HG02759 (cell line): ENCODE measurements at regions not wholly inside any gene's neighbourhood (a gene's known extent, or its start where the extent isn't known, plus 50 kb on each side); places are given as distances from the start of the nearest gene placed in this dataset.
A peak's percentile ranks its signal among the peaks of the same experiment; 100 is the strongest.

ENCODE experiments used
- ATAC-seq: cut with Tn5 transposase; IDR thresholded peaks from one replicate; pipeline ENCODE4 v1.9.1; 2021; ENCODE audit warnings: mild to moderate bottlenecking, moderate library complexity; ENCODE audit not compliant: unreplicated experiment

DNA sequence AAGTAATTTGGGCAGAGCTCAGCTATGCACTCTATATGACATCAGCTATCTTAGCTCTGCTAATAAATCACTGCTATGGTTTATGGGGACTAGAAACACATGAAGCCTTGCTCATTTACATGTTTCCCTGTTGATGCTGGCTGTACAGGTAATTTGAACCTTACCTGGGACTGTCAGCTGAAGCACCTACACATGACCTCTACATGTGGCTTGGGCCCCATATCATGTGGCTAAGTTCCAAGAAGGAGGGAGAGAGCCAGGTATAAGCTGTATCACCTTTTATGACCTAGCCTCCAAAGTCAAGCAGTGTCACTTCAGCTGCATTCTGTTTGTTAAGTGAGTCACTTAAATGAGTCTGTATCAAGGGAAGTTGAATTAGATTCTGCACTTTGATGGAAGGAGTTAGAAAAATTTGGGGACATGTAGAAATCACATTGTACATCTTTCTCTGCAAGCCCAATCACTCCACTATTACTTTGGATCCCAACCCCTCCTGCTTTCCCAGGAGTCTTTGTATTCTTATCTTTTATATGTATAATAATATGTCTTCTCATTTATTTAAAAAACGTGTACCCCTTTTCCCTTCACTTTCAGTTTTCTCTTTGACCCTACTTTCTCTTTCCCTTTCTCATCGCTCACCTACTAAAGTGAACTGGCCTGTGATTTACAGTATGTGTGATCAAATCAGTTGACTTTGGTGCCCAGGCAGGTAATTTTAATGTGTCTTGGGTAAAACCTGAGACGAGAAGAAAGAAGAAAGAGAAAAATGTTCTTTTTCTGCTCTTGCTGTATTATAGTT lies 53.4 kb upstream of the PRKACB start:
- peak; percentile 60 for ATAC-seq

- no peak for ATAC-seq
Observed at GRCh38 chr1:84089867-84090266, 54.2 kb upstream of the PRKACB start.

DNA sequence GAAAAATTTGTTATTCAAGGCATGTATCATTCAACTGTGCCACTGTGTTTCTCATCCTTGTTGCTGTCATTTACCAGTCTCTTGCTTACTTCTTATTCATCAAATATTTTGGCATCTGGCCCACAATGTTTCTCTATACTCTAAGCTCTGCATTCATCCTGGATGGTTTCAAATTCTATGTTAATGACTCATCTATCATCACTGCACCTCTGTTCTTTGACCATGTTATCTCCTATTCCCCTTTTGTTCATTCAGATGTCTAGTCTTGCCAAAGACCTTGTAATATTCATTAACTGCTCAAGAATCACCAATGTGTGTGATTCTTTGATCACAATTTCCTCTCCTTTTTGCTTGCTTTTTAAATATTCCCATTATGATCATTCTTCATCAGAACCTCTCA lies 54.6 kb upstream of the PRKACB start:
- no peak for ATAC-seq

DNA sequence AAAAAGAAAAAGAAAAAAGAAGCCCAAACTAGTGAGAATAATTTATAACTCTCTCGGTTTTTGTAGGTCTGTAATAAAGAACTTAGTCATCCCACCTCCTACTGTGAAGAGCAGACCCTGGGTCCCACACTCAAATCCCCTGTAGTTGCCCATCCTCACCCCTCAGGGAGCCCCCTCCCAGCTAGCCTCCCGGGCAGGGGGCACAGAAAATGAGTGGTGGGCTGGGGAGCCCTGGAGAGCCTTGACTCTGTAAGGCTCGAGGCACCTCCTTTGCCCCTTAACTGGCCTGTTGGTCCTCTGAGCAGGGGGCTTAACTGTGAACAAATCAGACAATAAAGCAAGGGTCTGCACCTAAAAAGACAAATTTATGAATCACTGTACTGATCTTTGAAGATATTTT lies 57.5 kb upstream of the PRKACB start:
- ATAC-seq, result no peak

DNA sequence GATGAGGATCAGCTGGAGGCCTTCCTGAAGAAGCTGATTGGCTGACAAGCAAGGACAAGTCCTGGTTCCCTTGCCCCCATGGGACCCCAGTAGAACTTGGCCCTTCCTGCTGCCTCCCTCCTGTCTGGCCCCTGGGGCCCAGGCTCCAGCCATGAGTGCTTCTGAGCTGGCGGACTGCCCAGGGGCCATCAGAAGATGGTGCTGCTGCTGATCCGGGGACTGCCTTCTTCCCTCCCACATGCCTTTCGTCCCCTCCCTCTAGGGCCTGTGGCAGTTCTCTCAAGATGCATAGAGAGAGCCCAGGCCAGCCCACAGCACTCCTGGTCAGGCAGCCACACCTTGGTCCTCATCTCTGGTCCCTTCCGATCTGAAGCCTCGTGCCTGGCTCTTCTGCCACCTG lies 57.9 kb upstream of the PRKACB start:
- no peak for ATAC-seq

GRCh38 chr1:84083307-84083706 lies 60.8 kb upstream of the PRKACB start:
- no peak for ATAC-seq

DNA sequence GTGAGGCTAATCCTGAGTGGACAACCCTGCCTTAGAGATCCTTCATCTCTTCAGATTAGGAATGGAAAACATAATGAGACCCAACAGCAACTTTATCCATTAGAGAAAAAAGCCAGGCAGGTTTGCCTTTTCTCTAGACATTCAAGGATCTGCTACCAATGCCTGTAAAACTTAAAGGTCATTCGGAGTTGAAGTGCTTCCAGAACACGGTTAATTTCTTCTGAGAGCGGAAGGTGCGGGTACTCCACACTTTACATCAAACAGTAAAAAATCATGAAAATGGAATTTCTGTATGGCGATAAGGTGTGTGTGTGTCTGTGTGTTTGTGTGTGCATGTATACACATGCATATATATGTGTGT lies 65.2 kb upstream of the PRKACB start:
- ATAC-seq, result no peak

DNA sequence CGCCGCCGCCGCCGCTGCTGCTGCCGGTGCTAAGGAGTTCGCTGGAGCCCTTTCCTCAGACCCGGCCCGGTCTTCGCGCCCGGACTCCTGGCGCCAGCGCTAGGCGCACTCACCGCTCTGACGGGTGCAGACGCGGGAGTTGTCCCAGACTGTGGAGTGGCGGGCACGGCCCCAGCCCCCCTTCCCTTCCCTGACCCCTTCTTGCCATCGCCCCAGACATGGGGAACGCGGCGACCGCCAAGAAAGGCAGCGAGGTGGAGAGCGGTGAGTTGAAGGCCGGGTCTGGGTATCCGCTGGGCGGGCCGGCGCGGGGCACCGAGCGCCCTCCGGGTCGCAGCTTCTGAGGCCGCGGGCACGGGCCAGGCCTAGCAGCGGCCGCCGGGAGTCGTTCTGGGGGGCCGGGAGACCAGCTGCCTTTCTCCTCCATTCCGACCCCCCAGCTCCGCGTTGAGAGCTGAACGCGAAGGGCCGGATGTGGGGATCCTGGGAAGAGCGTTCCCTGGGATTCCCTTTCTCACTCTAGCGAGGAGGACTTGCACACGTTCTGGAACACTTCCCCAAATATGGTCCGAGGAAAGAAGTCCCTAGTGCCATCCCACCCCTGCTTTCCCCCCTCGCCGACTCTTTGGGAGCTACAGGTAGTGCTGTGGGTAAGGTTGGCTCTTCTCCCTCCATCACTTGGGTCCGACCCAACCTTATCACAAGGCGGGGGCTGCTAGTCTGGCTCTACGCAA lies 65.8 kb upstream of the PRKACB start:
- peak; percentile 45 for ATAC-seq

GRCh38 chr1:84077476-84078107 lies 66.5 kb upstream of the PRKACB start:
- peak; percentile 95 for ATAC-seq

DNA sequence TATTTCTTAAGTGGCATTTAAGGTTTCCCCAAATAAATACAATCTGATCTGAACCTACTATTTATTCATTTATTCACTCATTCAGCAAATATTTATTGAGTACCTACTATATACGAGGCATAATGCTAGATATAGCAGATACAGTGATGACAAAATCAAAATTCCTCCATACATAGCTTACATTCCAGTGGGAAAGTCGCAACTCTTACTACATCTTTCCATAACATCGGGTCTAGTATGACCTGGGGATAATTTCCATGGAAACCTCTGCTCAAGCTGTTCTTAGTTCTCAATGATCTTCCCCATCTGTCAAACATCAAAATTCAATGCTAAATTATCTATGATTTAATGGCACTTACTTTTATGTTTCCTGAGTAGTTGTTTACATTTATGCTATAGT lies 70.8 kb upstream of the PRKACB start:
- no peak for ATAC-seq

- no peak for ATAC-seq
Observed at GRCh38 chr1:84069236-84069845, 70.4 kb upstream of the TTLL7 start.

DNA sequence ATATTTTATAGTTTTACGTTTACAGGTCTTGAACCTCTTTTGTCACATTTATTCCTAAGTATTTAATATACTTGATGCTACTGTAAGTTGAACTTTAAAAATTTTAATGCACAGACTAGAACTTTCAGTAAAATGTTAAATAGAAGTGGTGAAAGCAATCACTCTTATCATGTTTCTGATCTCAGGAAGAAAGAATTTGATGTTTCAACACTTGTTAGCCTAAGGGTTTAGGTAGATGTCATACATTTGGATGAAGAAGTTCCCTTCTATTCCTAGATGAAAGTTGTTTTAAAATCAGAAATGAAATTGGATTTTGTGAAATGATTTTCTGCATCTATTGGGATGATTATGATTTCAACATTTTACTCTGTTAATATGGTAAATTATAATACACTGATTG lies 63.6 kb upstream of the TTLL7 start:
- no peak for ATAC-seq

GRCh38 chr1:84061336-84061735 lies 62.4 kb upstream of the TTLL7 start:
- no peak for ATAC-seq

- ATAC-seq, result no peak
Observed at GRCh38 chr1:84060781-84061180, 61.8 kb upstream of the TTLL7 start.

DNA sequence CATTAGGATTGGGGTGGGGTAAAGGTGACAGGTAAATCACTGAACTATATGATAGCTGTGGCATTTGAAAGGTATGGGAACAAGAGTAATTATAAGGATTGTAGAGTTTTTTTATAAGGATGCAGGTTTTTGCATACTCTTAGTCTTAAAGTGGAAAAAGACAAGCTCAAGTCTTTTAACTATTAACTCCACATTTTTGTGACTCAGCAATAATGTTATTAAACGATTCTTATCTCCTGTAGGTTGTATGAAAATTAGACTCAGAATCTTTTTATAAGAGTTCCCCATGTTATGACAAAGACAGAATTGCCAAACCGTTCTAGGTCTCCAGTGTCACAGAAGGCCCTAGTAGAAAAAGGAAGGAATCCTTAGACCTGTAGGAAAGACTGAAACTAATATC lies 49.9 kb upstream of the TTLL7 start:
- no peak for ATAC-seq
